ENCODE measurements at regions not wholly inside any gene's neighbourhood (a gene's known extent, or its start where the extent isn't known, plus 50 kb on each side); places are given as distances from the start of the nearest gene placed in this dataset.
A peak's percentile ranks its signal among the peaks of the same experiment; 100 is the strongest.

DNA sequence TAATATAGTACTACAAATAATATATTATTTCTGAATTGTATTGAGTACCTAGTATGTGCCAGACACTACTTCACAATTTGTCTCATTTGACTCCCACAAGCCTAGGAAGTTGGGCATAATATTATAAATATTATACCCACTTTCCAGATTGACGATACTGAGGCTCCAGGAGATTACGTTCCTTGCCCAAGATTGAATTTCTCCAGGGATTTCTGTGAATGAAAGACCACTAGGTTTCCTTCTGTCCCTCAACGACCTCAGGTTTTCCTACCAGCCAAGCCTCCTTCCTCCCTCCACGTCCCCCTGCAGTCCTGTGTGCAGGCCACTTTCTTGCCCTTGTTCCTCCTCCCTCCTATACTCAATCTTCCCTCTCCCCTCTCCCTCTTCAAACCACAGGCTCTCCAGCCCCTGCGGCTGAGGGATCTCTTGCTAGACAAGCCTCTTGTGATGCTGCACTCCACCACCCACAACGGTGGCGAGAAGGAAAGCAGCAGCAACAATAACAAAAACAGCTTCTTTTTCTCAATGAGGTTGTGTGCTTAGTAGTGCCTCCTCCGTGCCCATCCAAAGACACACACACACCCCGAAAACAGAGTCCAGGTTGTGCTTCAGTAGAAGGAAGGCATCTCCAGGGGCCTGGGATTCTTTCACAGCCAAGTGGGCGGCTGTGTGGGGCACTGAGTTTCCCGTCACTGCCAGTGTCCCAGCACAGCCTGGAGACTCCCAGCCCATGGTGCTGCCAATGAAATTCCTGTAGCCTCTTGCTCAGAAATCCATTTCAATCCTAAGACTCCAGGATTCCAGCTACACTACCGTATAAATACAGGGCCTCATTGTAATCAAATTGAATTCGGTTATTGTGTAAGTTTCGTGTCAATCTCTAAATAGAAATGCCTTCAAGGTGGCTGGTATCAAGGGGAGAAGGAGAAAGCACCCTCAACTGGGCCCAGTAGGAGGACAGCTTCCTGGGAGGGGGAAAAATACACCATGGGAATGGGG, 94.4 kb downstream of the NCR2 start:
- H3K56ac ChIP-seq (ENCODE audit: insufficient read length, low read depth, low read length), result no peak overlapping the region
- H4K8ac ChIP-seq (replicated peaks; ENCODE audit: insufficient read length, low read depth, low read length), result no peak overlapping the region
- peaks cover 34% of the 10 kb centered on the region; the same call in 1 of the 2 replicates for H3K27me3 ChIP-seq (ENCODE audit: insufficient read depth, low read length)
- peaks cover 52% of the 10 kb centered on the region for H3K27me3 Mint-ChIP-seq (ENCODE audit: low read depth)
- peaks cover 11% of the 10 kb centered on the region for H3K23me2 ChIP-seq (ENCODE audit: insufficient read length, low read depth, low read length, poor library complexity, severe bottlenecking)
- no peak overlapping the region for H3K14ac ChIP-seq (ENCODE audit: insufficient read depth, low read length)
- no peaks in the 10 kb centered on the region for H3K79me2 ChIP-seq (ENCODE audit: insufficient read depth, low read length)
- no peak overlapping the region for H3K9ac ChIP-seq (ENCODE audit: extremely low read depth, insufficient read length, low read length)
- no peaks in the 10 kb centered on the region for H3K79me1 ChIP-seq (ENCODE audit: insufficient read depth, low read depth, low read length, poor library complexity, severe bottlenecking)
- H3T11ph ChIP-seq (ENCODE audit: low read length), result no peak overlapping the region
- H3K18ac ChIP-seq (ENCODE audit: insufficient read length, low read depth, low read length), result no peak overlapping the region
- H3K36me3 Mint-ChIP-seq (ENCODE audit: insufficient read depth in 1 of 3, low read depth in 3 of 3), result no peaks in the 10 kb centered on the region
- H3K27ac Mint-ChIP-seq, result no peak overlapping the region
- no peak overlapping the region for H2AFZ ChIP-seq (ENCODE audit: low read length)
- H4K20me1 ChIP-seq (ENCODE audit: control insufficient read depth, insufficient read depth, insufficient read length), result no peaks in the 10 kb centered on the region
- H3K23ac ChIP-seq (ENCODE audit: insufficient read length, low read depth, low read length), result no peak overlapping the region
- no peak overlapping the region for H3K4me2 ChIP-seq (ENCODE audit: insufficient read depth, insufficient read length, low read length)
- no peak for DNase-seq
- no peak overlapping the region for H2AK5ac ChIP-seq (ENCODE audit: insufficient read length, low read length)
- no peak overlapping the region for H4K91ac ChIP-seq (ENCODE audit: insufficient read length, low read depth, low read length)
- no peak overlapping the region for H2BK120ac ChIP-seq (ENCODE audit: low read depth, low read length, poor library complexity, severe bottlenecking)
- peaks cover 26 to 42% of the 10 kb centered on the region in 2 experiments for H3K4me1 Mint-ChIP-seq
- no peak overlapping the region for H3K27ac ChIP-seq (ENCODE audit: insufficient read length, low read depth, low read length)
- H4K5ac ChIP-seq (ENCODE audit: insufficient read length, low read depth, low read length), result no peak overlapping the region
- no peak overlapping the region for H3K4ac ChIP-seq (ENCODE audit: low read depth, low read length)
- peaks cover 4% of the 10 kb centered on the region; the same call in 1 of the 2 replicates for H3K4me1 ChIP-seq (ENCODE audit: insufficient read depth, low read length)
- H2BK20ac ChIP-seq (ENCODE audit: low read depth, low read length, poor library complexity, severe bottlenecking), result no peak overlapping the region
- no peak overlapping the region for H2BK12ac ChIP-seq (ENCODE audit: insufficient read length, low read depth, low read length)
- WGBS (ENCODE audit: extremely low coverage, insufficient read length, low lambda C conversion rate), result no CpG with 5 or more reads among the region's 14 CpGs
- H2BK15ac ChIP-seq (ENCODE audit: low read depth, low read length), result no peak overlapping the region
- no peak overlapping the region for H2BK5ac ChIP-seq (ENCODE audit: insufficient read length, low read length)
- H3K9me3 Mint-ChIP-seq, result no peaks in the 10 kb centered on the region; a peak in 1 of 5 replicates
- H3K9me3 ChIP-seq (ENCODE audit: control insufficient read depth, low read depth, low read length), result no peaks in the 10 kb centered on the region
- TF ChIP-seq, protein P1, sequence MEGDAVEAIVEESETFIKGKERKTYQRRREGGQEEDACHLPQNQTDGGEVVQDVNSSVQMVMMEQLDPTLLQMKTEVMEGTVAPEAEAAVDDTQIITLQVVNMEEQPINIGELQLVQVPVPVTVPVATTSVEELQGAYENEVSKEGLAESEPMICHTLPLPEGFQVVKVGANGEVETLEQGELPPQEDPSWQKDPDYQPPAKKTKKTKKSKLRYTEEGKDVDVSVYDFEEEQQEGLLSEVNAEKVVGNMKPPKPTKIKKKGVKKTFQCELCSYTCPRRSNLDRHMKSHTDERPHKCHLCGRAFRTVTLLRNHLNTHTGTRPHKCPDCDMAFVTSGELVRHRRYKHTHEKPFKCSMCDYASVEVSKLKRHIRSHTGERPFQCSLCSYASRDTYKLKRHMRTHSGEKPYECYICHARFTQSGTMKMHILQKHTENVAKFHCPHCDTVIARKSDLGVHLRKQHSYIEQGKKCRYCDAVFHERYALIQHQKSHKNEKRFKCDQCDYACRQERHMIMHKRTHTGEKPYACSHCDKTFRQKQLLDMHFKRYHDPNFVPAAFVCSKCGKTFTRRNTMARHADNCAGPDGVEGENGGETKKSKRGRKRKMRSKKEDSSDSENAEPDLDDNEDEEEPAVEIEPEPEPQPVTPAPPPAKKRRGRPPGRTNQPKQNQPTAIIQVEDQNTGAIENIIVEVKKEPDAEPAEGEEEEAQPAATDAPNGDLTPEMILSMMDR (conservative IDR thresholded peaks at IDR 0.05), result no peak
- H3K4me3 Mint-ChIP-seq, result peak overlapping the region in 1 of 2 experiments; percentile 50; a peak in 3 of 5 replicates
